H1 (cell line): ENCODE measurements at regions not wholly inside any gene's neighbourhood (a gene's known extent, or its start where the extent isn't known, plus 50 kb on each side); places are given as distances from the start of the nearest gene placed in this dataset.

Experiments
- ASH2L ChIP-seq: fragments of 200-600, 300-600 bp; sonication (generic); IDR thresholded peaks from one replicate; pipeline ENCODE4 v1.7.1; 2017; ENCODE audit warnings: low read length
- ATF3 ChIP-seq: IDR thresholded peaks from 2 replicates; pipeline ENCODE4 v1.6.1; 2011; ENCODE audit warnings: low read depth, mild to moderate bottlenecking, low read length; ENCODE audit not compliant: insufficient read depth
- MAFK ChIP-seq: IDR thresholded peaks from 2 replicates; pipeline ENCODE4 v1.6.1; 2012; ENCODE audit warnings: low read depth, mild to moderate bottlenecking, improper control_type of control experiment, low read length
- RXRA ChIP-seq: IDR thresholded peaks from 2 replicates; pipeline ENCODE4 v1.6.1; 2011; ENCODE audit warnings: low read depth, mild to moderate bottlenecking, low read length, moderate library complexity; ENCODE audit not compliant: insufficient read depth
- TAF1 ChIP-seq: IDR thresholded peaks from 2 replicates; pipeline ENCODE4 v1.6.1; 2011; ENCODE audit warnings: mild to moderate bottlenecking, low read depth, low read length
- TAF7 ChIP-seq: optimal IDR thresholded peaks from 2 replicates; pipeline ENCODE3; 2011; ENCODE audit warnings: low read depth, mild to moderate bottlenecking, inconsistent platforms, low read length, moderate library complexity, borderline replicate concordance
- TEAD4 ChIP-seq: IDR thresholded peaks from 2 replicates; pipeline ENCODE4 v1.6.1; 2012; ENCODE audit warnings: low read depth, low read length, inconsistent platforms, mixed read lengths

DNA sequence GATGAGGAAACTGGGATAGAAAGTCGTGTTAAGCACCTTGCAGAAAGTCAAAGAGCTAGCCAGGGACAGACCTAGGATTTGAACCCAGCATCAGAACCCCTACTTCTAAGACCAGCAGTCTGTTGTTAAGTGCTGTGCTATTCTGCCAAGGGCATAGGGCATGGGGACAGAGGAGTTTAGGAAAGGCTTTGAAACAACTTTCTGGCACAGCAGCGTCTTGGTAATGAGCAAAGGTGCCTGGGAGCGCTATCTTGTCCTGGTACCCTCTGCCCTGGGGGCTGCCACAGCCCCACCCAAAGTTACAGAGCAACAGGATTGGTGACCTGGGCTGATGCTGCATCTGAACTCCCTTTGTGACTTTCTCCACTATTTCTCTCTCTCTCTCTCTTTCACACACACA, 1108.1 kb downstream of the BCL11B start (continued):
- no peak for TF ChIP-seq RXRA
- no peak for TF ChIP-seq TEAD4
- no peak for TF ChIP-seq TAF7
- TF ChIP-seq ASH2L = no peak
- TF ChIP-seq MAFK = no peak
- no peak for TF ChIP-seq TAF1
- TF ChIP-seq ATF3 = no peak
